ENCODE measurements at regions not wholly inside any gene's neighbourhood (a gene's known extent, or its start where the extent isn't known, plus 50 kb on each side); places are given as distances from the start of the nearest gene placed in this dataset.

DNA sequence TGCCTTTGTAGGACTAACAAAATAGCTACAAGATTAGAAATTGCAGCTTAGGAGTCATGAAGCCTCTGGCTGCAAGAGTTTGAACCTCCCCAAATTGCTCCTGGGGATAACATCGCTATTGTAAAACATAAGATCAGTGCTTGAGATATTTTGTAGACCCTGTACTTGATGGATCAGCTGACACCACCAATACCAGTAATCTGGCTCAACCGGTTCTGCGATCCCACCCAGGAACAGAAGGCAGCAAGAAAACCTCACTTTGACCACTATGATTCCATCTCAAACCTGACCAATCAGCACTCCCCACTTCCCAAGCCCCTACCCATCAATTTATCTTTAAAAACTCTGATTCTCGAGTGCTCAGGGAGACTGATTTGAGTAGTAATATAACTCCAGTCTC lies 206.9 kb upstream of the ADRA1D start:
- TF ChIP-seq ZFP3 (CRISPR knock-in tag; IDR thresholded peaks at IDR 0.05) (no peak), OSR1 (CRISPR knock-in tag; IDR thresholded peaks at IDR 0.05) (no peak), POU6F1 (CRISPR knock-in tag; IDR thresholded peaks at IDR 0.05; ENCODE audit: borderline replicate concordance, low read depth) (no peak), CSDC2 (CRISPR knock-in tag; IDR thresholded peaks at IDR 0.05) (no peak), TOX (CRISPR knock-in tag; IDR thresholded peaks at IDR 0.05; ENCODE audit: borderline replicate concordance) (no peak), SNAI2 (CRISPR knock-in tag; IDR thresholded peaks at IDR 0.05) (no peak)
- TF ChIP-seq, protein P1, sequence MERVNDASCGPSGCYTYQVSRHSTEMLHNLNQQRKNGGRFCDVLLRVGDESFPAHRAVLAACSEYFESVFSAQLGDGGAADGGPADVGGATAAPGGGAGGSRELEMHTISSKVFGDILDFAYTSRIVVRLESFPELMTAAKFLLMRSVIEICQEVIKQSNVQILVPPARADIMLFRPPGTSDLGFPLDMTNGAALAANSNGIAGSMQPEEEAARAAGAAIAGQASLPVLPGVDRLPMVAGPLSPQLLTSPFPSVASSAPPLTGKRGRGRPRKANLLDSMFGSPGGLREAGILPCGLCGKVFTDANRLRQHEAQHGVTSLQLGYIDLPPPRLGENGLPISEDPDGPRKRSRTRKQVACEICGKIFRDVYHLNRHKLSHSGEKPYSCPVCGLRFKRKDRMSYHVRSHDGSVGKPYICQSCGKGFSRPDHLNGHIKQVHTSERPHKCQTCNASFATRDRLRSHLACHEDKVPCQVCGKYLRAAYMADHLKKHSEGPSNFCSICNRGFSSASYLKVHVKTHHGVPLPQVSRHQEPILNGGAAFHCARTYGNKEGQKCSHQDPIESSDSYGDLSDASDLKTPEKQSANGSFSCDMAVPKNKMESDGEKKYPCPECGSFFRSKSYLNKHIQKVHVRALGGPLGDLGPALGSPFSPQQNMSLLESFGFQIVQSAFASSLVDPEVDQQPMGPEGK (CRISPR knock-in tag; IDR thresholded peaks at IDR 0.05; ENCODE audit: borderline replicate concordance): no peak
